Glutamatergic neuron (in vitro differentiated cells): ENCODE measurements at regions not wholly inside any gene's neighbourhood (a gene's known extent, or its start where the extent isn't known, plus 50 kb on each side); places are given as distances from the start of the nearest gene placed in this dataset.
"Not testable (repeated sequence)": the region's sequence is repeated elsewhere in the genome, so short reads cannot be mapped to it uniquely, and the experiment has no call there.

Experiments used
- DNase-seq: peaks from one replicate; pipeline ENCODE4 v3.0.0; 2022
- H3K27ac Mint-ChIP-seq: one replicate; pipeline ENCODE4 v1.8.0; 2020; ENCODE audit warnings: mild to moderate bottlenecking, mixed read lengths, inconsistent platforms; ENCODE audit not compliant: unreplicated experiment
- H3K27me3 Mint-ChIP-seq: one replicate; pipeline ENCODE4 v1.8.0; 2020; ENCODE audit warnings: mild to moderate bottlenecking, moderate library complexity, mixed read lengths, inconsistent platforms; ENCODE audit not compliant: unreplicated experiment
- H3K36me3 Mint-ChIP-seq: one replicate; pipeline ENCODE4 v1.8.0; 2020; ENCODE audit warnings: mild to moderate bottlenecking, mixed read lengths, inconsistent platforms; ENCODE audit not compliant: unreplicated experiment
- H3K4me1 Mint-ChIP-seq: one replicate; pipeline ENCODE4 v1.8.0; 2020; ENCODE audit warnings: mild to moderate bottlenecking, low read depth, mixed read lengths, inconsistent platforms; ENCODE audit not compliant: unreplicated experiment
- H3K4me3 Mint-ChIP-seq: one replicate; pipeline ENCODE4 v1.8.0; 2020; ENCODE audit warnings: mild to moderate bottlenecking, mixed read lengths, inconsistent platforms; ENCODE audit not compliant: unreplicated experiment
- H3K9me3 Mint-ChIP-seq: one replicate; pipeline ENCODE4 v1.8.0; 2020; ENCODE audit warnings: mild to moderate bottlenecking, moderate library complexity, mixed read lengths, inconsistent platforms; ENCODE audit not compliant: unreplicated experiment
- CTCF ChIP-seq: fragments of 200-600 bp; sonication (generic); IDR thresholded peaks from one replicate; pipeline ENCODE4 v1.5.0; 2021; ENCODE audit not compliant: partially characterized antibody, unreplicated experiment

- TF ChIP-seq CTCF, result no peak
- Mint-ChIP-seq H3K27ac (no peak overlapping the region), H3K4me1 (no peaks in the 10 kb centered on the region), H3K9me3 (peaks cover 2% of the 10 kb centered on the region), H3K4me3 (no peak overlapping the region), H3K36me3 (no peaks in the 10 kb centered on the region), H3K27me3 (peaks cover 2% of the 10 kb centered on the region)
- DNase-seq, result no peak
Measured at GRCh38 chr11:42976636-42977217, 335.1 kb upstream of the API5 start.

DNA sequence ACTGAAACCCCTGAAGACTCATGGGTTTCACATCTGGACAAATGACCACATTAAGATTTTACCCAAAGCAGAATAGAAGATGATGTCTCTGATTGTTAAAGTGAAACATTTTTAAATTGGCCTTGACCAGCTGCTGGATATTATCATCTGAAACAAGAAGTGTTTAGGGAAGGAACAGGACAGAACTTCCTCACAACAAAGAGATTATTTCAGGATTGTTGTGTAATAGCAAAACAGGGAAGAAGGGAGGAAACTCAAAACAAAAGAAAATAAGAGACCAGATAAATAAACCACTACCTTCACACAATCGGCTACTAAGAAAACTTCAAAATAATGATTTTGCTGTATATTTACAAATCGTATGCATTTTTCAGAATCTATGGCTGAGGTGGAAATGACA lies 319.2 kb upstream of the API5 start:
- no peaks in the 10 kb centered on the region for H3K9me3 Mint-ChIP-seq
- no peaks in the 10 kb centered on the region for H3K27me3 Mint-ChIP-seq
- H3K36me3 Mint-ChIP-seq, result no peaks in the 10 kb centered on the region
- no peak for TF ChIP-seq CTCF
- H3K4me3 Mint-ChIP-seq, result no peak overlapping the region
- no peaks in the 10 kb centered on the region for H3K4me1 Mint-ChIP-seq
- no peak for DNase-seq
- H3K27ac Mint-ChIP-seq, result no peak overlapping the region

DNA sequence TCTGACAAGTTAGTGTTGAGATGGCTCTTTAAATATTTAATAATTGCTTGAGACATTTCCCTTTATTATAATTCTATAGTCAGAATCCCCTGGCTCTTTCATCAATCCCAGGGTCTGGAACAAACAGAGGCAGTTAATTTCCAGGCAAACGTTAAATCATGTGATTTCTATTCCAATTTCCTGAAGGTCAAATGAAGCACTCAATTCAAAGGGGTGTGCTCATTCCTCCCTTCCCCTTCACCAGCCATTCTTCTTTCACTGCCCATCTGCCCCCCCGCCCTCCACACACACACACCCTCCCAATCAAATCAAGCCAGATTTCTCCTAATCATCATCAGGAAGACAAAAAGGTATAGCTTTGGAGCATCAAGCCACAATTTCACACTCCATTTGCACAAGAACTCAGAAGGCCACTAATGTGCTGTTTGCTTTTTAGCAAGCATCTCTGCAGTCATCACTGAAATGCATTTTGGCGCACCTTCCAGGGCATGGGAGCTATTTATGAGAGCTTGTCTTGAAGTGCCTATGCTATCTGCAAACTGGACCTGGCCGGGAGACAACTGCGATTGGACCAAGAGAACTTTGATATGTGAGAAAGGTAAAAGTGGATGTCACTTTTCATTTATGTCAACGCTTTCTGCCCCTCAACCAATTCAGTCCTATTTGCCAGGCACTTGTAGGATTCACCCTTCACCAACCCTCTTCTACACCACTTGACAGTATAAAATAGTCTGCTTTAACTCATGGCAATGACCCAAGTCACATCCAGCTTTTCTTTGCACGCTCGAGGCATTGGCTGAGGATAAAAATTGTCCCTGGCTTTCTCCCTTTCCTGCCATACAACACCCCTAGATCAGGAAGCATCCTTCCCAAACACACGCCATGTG lies 315.1 kb upstream of the API5 start:
- Mint-ChIP-seq H3K4me3 (no peak overlapping the region), H3K4me1 (no peaks in the 10 kb centered on the region), H3K27ac (no peak overlapping the region), H3K9me3 (no peaks in the 10 kb centered on the region), H3K36me3 (no peaks in the 10 kb centered on the region), H3K27me3 (no peaks in the 10 kb centered on the region)
- TF ChIP-seq CTCF, result no peak
- DNase-seq, result no peak

DNA sequence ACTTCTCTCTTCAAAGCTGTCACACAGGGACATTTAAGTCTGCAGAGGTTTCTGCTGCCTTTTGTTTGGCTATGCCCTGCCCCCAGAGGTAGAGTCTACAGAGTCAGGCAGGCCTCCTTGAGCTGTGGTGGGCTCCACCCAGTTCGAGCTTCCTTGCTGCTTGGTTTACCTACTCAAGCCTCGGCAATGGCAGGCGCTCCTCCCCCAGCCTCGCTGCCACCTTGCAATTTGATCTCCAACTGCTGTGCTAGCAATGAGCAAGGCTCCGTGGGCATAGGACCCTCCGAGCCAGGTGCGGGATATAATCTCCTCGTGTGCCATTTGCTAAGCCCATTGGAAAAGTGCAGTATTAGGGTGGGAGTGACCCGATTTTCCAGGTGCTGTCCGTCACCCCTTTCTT lies 306.9 kb upstream of the API5 start:
- not testable (repeated sequence) for H3K36me3 Mint-ChIP-seq, H3K9me3 Mint-ChIP-seq

DNA sequence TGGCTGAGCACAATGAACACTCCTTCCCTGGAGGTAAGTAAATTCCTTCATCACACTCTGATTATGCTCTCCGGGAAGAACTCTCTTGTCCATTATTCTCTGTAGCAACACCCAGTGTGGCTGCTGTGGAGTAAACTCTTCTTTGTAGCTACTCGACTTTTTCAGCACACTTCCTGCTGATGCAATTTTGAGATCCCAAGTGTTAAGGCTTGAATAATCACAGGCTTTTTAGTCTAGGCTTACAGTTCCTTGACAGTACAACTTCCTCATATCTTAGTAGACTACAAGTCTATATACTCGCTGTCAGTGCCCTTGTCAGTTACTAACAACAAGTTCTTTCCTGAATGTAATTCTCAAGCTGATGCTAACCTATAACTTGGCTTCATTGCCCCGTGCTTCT lies 301.8 kb upstream of the API5 start:
- Mint-ChIP-seq H3K27ac (no peak overlapping the region), H3K27me3 (no peaks in the 10 kb centered on the region), H3K4me1 (no peaks in the 10 kb centered on the region), H3K36me3 (no peaks in the 10 kb centered on the region), H3K4me3 (no peak overlapping the region), H3K9me3 (peaks cover 1% of the 10 kb centered on the region)
- TF ChIP-seq CTCF, result no peak
- no peak for DNase-seq

More for the DNA sequence above, 306.9 kb upstream of the API5 start:
- not testable (repeated sequence) for DNase-seq, H3K4me1 Mint-ChIP-seq, H3K27ac Mint-ChIP-seq, H3K27me3 Mint-ChIP-seq, H3K4me3 Mint-ChIP-seq
